H9 (cell line): ENCODE measurements at regions not wholly inside any gene's neighbourhood (a gene's known extent, or its start where the extent isn't known, plus 50 kb on each side); places are given as distances from the start of the nearest gene placed in this dataset.
"Not testable (repeated sequence)": the region's sequence is repeated elsewhere in the genome, so short reads cannot be mapped to it uniquely, and the experiment has no call there.

Experiments
- DNase-seq: peaks from one replicate; pipeline ENCODE4 v3.0.0-alpha.2; 2017
- H2AFZ ChIP-seq: one replicate; pipeline ENCODE4 v1.6.1; 2013; ENCODE audit warnings: mild to moderate bottlenecking, low read length, control low read depth, moderate library complexity
- H2AK5ac ChIP-seq: 2 replicates; pipeline ENCODE4 v1.6.1; 2013; ENCODE audit warnings: low read length, control low read depth, mixed read lengths; ENCODE audit not compliant: insufficient read length
- H2BK120ac ChIP-seq: one replicate; pipeline ENCODE4 v1.6.1; 2013; ENCODE audit warnings: low read depth, mild to moderate bottlenecking, low read length, control low read depth, inconsistent platforms; ENCODE audit not compliant: poor library complexity, severe bottlenecking
- H2BK12ac ChIP-seq: 2 replicates; pipeline ENCODE4 v1.6.1; 2013; ENCODE audit warnings: low read length, control low read depth, mixed read lengths, low read depth; ENCODE audit not compliant: insufficient read length
- H2BK15ac ChIP-seq: 2 replicates; pipeline ENCODE4 v1.6.1; 2013; ENCODE audit warnings: low read depth, low read length, control low read depth
- H2BK20ac ChIP-seq: one replicate; pipeline ENCODE4 v1.6.1; 2013; ENCODE audit warnings: low read depth, mild to moderate bottlenecking, low read length, control low read depth, inconsistent platforms; ENCODE audit not compliant: poor library complexity, severe bottlenecking
- H2BK5ac ChIP-seq: 2 replicates; pipeline ENCODE4 v1.6.1; 2013; ENCODE audit warnings: low read length, control low read depth, mixed read lengths; ENCODE audit not compliant: insufficient read length
- H3K14ac ChIP-seq: 2 replicates; pipeline ENCODE4 v1.6.1; 2013; ENCODE audit warnings: low read length, control low read depth; ENCODE audit not compliant: insufficient read depth
- H3K18ac ChIP-seq: 2 replicates; pipeline ENCODE4 v1.6.1; 2013; ENCODE audit warnings: low read depth, mild to moderate bottlenecking, mixed read lengths, low read length, control low read depth; ENCODE audit not compliant: insufficient read length
- H3K23ac ChIP-seq: 2 replicates; pipeline ENCODE4 v1.6.1; 2013; ENCODE audit warnings: low read length, control low read depth, mixed read lengths, low read depth; ENCODE audit not compliant: insufficient read length
- H3K23me2 ChIP-seq: 2 replicates; pipeline ENCODE4 v1.6.1; 2013; ENCODE audit warnings: low read depth, mild to moderate bottlenecking, mixed read lengths, low read length, control low read depth; ENCODE audit not compliant: insufficient read length, poor library complexity, severe bottlenecking
- H3K27ac ChIP-seq: 2 replicates; pipeline ENCODE4 v1.5.1; 2013; ENCODE audit warnings: low read length, control low read depth, mixed read lengths, low read depth; ENCODE audit not compliant: insufficient read length
- H3K27me3 ChIP-seq: 2 replicates; pipeline ENCODE4 v1.6.1; 2013; ENCODE audit warnings: low read length, control low read depth, inconsistent platforms; ENCODE audit not compliant: insufficient read depth
- H3K4ac ChIP-seq: 2 replicates; pipeline ENCODE4 v1.6.1; 2013; ENCODE audit warnings: low read depth, mild to moderate bottlenecking, control low read depth, inconsistent platforms, low read length, moderate library complexity
- H3K4me1 ChIP-seq: 2 replicates; pipeline ENCODE4 v1.6.1; 2013; ENCODE audit warnings: low read length, control low read depth, inconsistent platforms; ENCODE audit not compliant: insufficient read depth
- H3K4me2 ChIP-seq: 2 replicates; pipeline ENCODE4 v1.6.1; 2013; ENCODE audit warnings: low read length, control low read depth, mixed read lengths; ENCODE audit not compliant: insufficient read length, insufficient read depth
- H3K56ac ChIP-seq: 2 replicates; pipeline ENCODE4 v1.6.1; 2013; ENCODE audit warnings: low read depth, mild to moderate bottlenecking, mixed read lengths, low read length, control low read depth; ENCODE audit not compliant: insufficient read length
- H3K79me1 ChIP-seq: 2 replicates; pipeline ENCODE4 v1.6.1; 2013; ENCODE audit warnings: low read depth, mild to moderate bottlenecking, moderate library complexity, low read length, control low read depth, inconsistent platforms; ENCODE audit not compliant: insufficient read depth, poor library complexity, severe bottlenecking
- H3K79me2 ChIP-seq: 2 replicates; pipeline ENCODE4 v1.6.1; 2013; ENCODE audit warnings: low read length, control low read depth, inconsistent platforms; ENCODE audit not compliant: insufficient read depth
- H3K9ac ChIP-seq: 2 replicates; pipeline ENCODE4 v1.6.1; 2013; ENCODE audit warnings: low read length, control low read depth, mixed read lengths; ENCODE audit not compliant: insufficient read length; ENCODE audit errors: extremely low read depth
- H3K9me3 ChIP-seq: one replicate; pipeline ENCODE4 v1.6.1; 2013; ENCODE audit warnings: low read depth, low read length, inconsistent platforms; ENCODE audit not compliant: control insufficient read depth
- H3T11ph ChIP-seq: one replicate; pipeline ENCODE4 v1.6.1; 2013; ENCODE audit warnings: mild to moderate bottlenecking, low read length, control low read depth, inconsistent platforms
- H4K20me1 ChIP-seq: one replicate; pipeline ENCODE4 v1.6.1; 2013; ENCODE audit not compliant: control insufficient read depth, insufficient read length, insufficient read depth
- H4K5ac ChIP-seq: 2 replicates; pipeline ENCODE4 v1.6.1; 2013; ENCODE audit warnings: low read depth, mild to moderate bottlenecking, mixed read lengths, low read length, control low read depth; ENCODE audit not compliant: insufficient read length
- H4K8ac ChIP-seq: replicated peaks from 2 replicates; pipeline ENCODE4 v1.6.1; 2013; ENCODE audit warnings: low read length, control low read depth, mixed read lengths, low read depth; ENCODE audit not compliant: insufficient read length
- H4K91ac ChIP-seq: 2 replicates; pipeline ENCODE4 v1.6.1; 2013; ENCODE audit warnings: low read depth, mild to moderate bottlenecking, moderate library complexity, mixed read lengths, low read length, control low read depth; ENCODE audit not compliant: insufficient read length
- H3K27ac Mint-ChIP-seq, 3 experiments: 2 replicates in 2 of 3; 3 replicates in 1 of 3; pipeline ENCODE4 v1.8.0; 2020 to 2021; ENCODE audit warnings: mixed read lengths in 3 of 3, mild to moderate bottlenecking in 1 of 3, moderate library complexity in 1 of 3
- H3K27me3 Mint-ChIP-seq: 2 replicates; pipeline ENCODE4 v1.8.0; 2021; ENCODE audit warnings: low read depth, mild to moderate bottlenecking, moderate library complexity, mixed read lengths
- H3K36me3 Mint-ChIP-seq, 3 experiments: 2 replicates in 2 of 3; 3 replicates in 1 of 3; pipeline ENCODE4 v1.8.0; 2020 to 2021; ENCODE audit warnings: low read depth in 3 of 3, mixed read lengths in 3 of 3; ENCODE audit not compliant: insufficient read depth in 1 of 3
- H3K4me1 Mint-ChIP-seq, 2 experiments: 2 replicates each; pipeline ENCODE4 v1.8.0; 2020; ENCODE audit warnings: mixed read lengths in 2 of 2
- H3K4me3 Mint-ChIP-seq, 2 experiments: 2 replicates in 1 of 2; 3 replicates in 1 of 2; pipeline ENCODE4 v1.8.0; 2020 to 2021; ENCODE audit warnings: mild to moderate bottlenecking in 2 of 2, mixed read lengths in 2 of 2, moderate library complexity in 1 of 2
- H3K9me3 Mint-ChIP-seq, 2 experiments: 2 replicates in 1 of 2; 3 replicates in 1 of 2; pipeline ENCODE4 v1.8.0; 2020; ENCODE audit warnings: mild to moderate bottlenecking in 2 of 2, mixed read lengths in 2 of 2, moderate library complexity in 1 of 2
- WGBS: extraction: QIAGEN DNeasy Blood & Tissue Kit; methylation state at CpG from one replicate; pipeline ENCODE4 v1.1.7; 2013; ENCODE audit warnings: missing lambda C conversion rate, low lambda C conversion rate, mixed read lengths; ENCODE audit not compliant: insufficient read length; ENCODE audit errors: extremely low coverage; 5-methylcytosine and 5-hydroxymethylcytosine counted together

GRCh38 chr11:89648232-89648631 is 61.9 kb upstream of the TRIM77 start:
- H2BK5ac ChIP-seq, H3T11ph ChIP-seq, H3K9me3 ChIP-seq, H2AK5ac ChIP-seq, H3K9me3 Mint-ChIP-seq, H3K4ac ChIP-seq, H4K91ac ChIP-seq, H4K8ac ChIP-seq, H3K14ac ChIP-seq, H3K56ac ChIP-seq, H3K9ac ChIP-seq, H2BK15ac ChIP-seq, H2BK120ac ChIP-seq, H3K27me3 Mint-ChIP-seq, H3K4me2 ChIP-seq, H3K27ac ChIP-seq, H3K23ac ChIP-seq, H3K79me2 ChIP-seq, H3K4me3 Mint-ChIP-seq, H3K4me1 Mint-ChIP-seq, H3K27ac Mint-ChIP-seq, H3K79me1 ChIP-seq, H3K18ac ChIP-seq, H2BK20ac ChIP-seq, H2AFZ ChIP-seq, H4K20me1 ChIP-seq, DNase-seq, H3K36me3 Mint-ChIP-seq, H3K27me3 ChIP-seq, H2BK12ac ChIP-seq, H3K4me1 ChIP-seq, H3K23me2 ChIP-seq, H4K5ac ChIP-seq: not testable (repeated sequence)
- no CpG with 5 or more reads among the region's 1 CpG for WGBS

GRCh38 chr11:89648996-89649395 is 61.1 kb upstream of the TRIM77 start:
- H3K23ac ChIP-seq, H2BK5ac ChIP-seq, H2AFZ ChIP-seq, H3K18ac ChIP-seq, H3K4me3 Mint-ChIP-seq, H3K27ac ChIP-seq, H4K8ac ChIP-seq, H3K4ac ChIP-seq, H3K14ac ChIP-seq, H4K5ac ChIP-seq, H3K79me1 ChIP-seq, H3T11ph ChIP-seq, H3K27me3 ChIP-seq, H3K9me3 ChIP-seq, H4K91ac ChIP-seq, H2BK120ac ChIP-seq, H3K27me3 Mint-ChIP-seq, H3K4me1 Mint-ChIP-seq, DNase-seq, H2BK12ac ChIP-seq, H3K4me2 ChIP-seq, H3K9ac ChIP-seq, H3K23me2 ChIP-seq, H3K27ac Mint-ChIP-seq, H3K9me3 Mint-ChIP-seq, H4K20me1 ChIP-seq, H3K79me2 ChIP-seq, H3K4me1 ChIP-seq, H3K36me3 Mint-ChIP-seq, H2BK20ac ChIP-seq, H3K56ac ChIP-seq, H2BK15ac ChIP-seq, H2AK5ac ChIP-seq: not testable (repeated sequence)
- no CpG with 5 or more reads among the region's 5 CpGs for WGBS

GRCh38 chr11:89654669-89655068 is 55.4 kb upstream of the TRIM77 start:
- H3K56ac ChIP-seq, H4K5ac ChIP-seq, H2AFZ ChIP-seq, H3T11ph ChIP-seq, H3K27me3 ChIP-seq, H2AK5ac ChIP-seq, H3K36me3 Mint-ChIP-seq, DNase-seq, H2BK12ac ChIP-seq, H2BK20ac ChIP-seq, H3K27ac ChIP-seq, H2BK5ac ChIP-seq, H3K27ac Mint-ChIP-seq, H2BK120ac ChIP-seq, H3K9me3 Mint-ChIP-seq, H3K4ac ChIP-seq, H3K79me1 ChIP-seq, H3K4me3 Mint-ChIP-seq, H4K20me1 ChIP-seq, H3K4me2 ChIP-seq, H3K79me2 ChIP-seq, H3K4me1 ChIP-seq, H3K23ac ChIP-seq, H3K18ac ChIP-seq, H3K4me1 Mint-ChIP-seq, H3K9ac ChIP-seq, H3K9me3 ChIP-seq, H3K14ac ChIP-seq, H4K8ac ChIP-seq, H4K91ac ChIP-seq, H2BK15ac ChIP-seq, H3K23me2 ChIP-seq, H3K27me3 Mint-ChIP-seq: not testable (repeated sequence)
- no CpG with 5 or more reads among the region's 2 CpGs for WGBS
